HG02588 (cell line): ENCODE measurements at regions not wholly inside any gene's neighbourhood (a gene's known extent, or its start where the extent isn't known, plus 50 kb on each side); places are given as distances from the start of the nearest gene placed in this dataset.

Source experiments
- ATAC-seq: cut with Tn5 transposase; IDR thresholded peaks from one replicate; pipeline ENCODE4 v1.9.1; 2021; ENCODE audit warnings: mild to moderate bottlenecking, moderate library complexity; ENCODE audit not compliant: unreplicated experiment

DNA sequence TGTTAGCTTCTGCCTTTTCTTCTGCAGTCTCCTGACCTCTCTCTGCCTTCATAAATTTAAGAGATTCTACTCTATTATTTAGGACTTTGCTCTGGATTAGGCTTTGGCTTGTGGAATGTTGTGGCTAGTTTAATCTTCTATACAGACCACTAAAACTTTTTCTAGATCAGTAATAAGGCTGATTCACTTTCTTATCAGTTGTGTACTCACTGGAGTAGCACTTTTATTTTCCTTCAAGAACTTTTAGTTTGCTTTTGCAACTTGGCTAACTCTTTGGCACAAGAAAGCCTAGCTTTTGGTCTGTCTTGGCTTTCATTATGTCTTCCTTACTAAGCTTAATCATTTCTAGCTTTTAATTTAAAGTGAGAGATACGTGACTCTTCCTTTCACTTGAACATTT lies 265.5 kb upstream of the TBC1D5 start:
- ATAC-seq = no peak

GRCh38 chr3:17995769-17996168 lies 253.3 kb upstream of the TBC1D5 start:
- no peak for ATAC-seq

DNA sequence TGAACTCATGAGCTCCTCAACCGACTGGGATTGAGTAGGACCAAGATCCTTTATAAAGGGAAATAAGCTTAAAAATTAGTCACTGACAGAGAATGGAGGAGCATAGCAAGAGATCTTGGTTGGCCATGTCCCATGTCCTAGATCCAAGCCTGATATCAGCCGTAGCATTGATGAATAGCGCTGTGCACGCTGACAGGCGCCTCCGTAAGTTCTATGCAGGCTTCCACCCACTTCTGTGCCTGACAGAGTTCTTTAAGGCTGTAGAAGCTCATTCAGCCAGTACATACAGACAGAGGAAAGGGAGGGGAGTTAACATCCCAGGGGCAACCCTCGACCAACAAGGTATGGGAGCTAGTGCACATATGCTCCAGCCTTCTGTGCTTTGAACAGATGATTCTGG lies 251.7 kb upstream of the TBC1D5 start:
- ATAC-seq = no peak

DNA sequence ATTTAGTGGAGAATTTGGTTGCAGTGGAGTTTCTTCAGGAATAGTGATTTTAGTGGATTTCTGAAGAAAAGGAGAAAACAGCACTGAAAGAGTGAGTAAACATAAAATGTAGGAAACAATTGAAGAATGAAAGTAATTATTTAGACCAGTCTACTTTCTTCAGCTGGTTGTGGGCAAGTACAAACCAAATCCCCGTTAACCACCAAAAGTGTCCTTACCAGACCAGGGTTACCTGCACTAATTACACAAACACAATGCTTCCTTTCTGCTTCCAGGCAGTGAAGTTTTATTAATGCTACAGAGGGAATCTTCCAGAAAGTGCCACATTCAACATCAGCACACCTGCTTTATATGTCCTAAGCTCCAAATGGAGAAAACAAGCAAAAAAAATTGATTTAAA lies 248.0 kb upstream of the TBC1D5 start:
- ATAC-seq = no peak

DNA sequence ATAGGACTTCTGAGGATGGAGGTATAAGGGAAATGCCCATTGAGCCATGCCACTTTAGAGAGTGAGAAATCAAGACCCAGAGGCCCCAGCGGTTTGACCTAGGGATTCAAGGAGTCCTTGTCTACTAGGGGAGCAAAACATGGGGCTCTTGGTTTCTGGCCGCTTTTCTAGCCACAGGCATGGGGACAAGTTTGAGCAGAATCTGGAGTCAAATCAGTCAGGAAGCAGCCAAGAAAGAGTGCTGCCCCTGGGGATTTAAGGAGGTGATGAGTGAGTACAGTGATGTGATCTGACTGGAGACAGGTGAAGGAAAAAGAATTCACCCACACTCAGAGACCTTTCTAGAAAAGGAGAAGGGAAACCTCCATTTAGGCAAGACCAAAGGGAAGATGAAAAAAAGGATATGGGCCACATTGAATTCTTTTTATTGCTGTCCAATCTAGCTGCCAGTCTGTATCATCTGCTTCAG lies 244.0 kb upstream of the TBC1D5 start:
- no peak for ATAC-seq

DNA sequence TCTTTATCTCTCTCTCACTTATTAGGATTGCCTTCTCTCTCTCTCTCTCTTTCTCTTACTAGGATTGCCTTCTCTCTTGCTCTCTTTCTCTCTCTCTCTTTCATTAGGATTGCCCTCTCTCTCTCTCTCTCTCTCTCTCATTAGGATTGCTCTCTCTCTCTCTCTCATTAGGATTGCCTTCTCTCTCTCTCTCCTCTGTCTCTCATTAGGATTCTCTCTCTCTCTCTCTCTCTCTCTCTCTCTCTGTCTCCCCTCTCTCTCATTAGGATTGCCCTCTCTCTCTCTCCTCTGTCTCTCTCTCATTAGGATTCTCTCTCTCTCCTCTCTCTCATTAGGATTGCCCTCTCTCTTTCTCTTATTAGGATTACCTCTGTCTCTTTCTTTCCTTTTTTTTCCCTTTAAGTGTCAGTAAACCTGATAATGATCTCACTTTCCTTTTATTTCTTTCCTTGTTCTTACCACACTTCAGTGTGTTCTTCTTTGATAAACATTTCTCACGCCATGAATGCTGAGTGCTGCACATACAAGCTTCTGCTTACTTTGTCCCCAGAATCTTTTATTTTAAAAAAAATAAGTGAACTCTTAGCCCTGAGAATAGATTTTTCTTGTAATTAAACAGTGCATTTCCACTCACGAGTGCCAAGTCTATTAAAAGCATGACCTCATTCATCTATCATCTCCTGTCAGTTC lies 243.4 kb upstream of the TBC1D5 start:
- no peak for ATAC-seq

DNA sequence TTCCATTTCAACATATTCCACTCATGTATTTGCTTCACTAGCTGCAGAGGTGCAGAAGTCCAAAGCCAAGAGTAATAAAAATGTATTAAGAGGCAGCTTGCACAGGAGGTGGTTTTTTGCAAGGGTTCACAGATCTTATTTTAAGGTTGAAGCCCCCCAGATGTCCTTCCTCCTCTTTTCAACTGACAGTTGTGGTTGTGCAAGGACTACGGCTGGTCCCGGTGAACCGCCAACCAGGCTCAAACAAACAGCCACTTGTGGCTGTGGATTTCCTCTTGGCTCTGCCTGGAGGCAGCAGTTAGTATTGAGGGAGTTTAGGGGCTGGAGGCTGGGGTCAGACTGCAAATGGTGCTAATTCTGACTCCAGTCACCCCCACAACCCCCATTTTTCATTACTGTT lies 240.7 kb upstream of the TBC1D5 start:
- ATAC-seq = no peak

DNA sequence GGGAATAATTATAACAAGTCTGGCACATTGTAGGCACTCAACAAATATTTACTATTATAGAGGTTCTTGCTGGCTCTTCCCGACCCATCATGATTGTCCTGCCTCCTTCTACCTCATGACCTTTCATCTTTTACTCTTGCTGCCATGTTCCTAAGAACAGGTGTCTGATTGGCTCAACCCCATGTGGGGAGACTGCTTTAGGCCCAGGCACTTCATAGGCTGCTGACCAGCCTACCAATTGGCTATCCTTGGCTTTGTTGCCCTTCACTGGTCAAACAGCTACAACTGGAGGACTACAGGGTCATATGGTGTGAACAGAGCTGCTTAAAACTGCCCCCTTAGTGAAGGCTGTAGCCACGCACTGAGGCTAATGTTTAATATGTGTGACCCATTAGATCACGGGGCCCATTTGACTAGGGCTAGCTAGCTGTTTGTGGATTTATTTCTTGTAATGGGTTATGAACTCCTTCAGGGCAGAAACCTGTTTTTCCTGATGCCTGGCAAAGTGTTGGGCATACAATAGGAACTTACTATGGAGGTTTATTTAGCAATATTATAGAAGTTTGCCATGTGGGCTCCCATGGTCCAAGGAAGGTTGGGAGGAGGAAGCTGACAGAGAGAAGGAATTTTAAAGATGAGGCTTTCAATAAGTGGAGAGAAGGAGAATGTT lies 239.9 kb upstream of the TBC1D5 start:
- no peak for ATAC-seq

DNA sequence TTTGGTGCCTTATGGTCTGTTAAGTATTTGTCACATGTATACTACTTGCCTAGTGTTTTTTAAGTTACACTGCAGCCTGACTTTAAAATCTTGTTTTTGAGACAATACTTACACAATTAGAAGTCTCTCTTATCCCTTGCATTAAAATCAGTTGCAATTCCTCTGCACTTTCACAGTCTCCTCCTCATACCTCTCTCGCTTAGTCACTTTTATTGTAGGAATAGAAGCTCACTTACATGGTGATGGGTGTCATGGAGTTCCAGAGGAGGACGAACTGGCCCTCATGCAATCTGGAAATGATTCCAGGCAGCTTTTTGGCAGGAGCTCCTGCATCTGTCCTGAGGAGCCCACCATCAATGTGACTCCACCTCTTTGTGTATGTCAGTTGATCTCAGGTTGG lies 238.4 kb upstream of the TBC1D5 start:
- ATAC-seq = no peak

DNA sequence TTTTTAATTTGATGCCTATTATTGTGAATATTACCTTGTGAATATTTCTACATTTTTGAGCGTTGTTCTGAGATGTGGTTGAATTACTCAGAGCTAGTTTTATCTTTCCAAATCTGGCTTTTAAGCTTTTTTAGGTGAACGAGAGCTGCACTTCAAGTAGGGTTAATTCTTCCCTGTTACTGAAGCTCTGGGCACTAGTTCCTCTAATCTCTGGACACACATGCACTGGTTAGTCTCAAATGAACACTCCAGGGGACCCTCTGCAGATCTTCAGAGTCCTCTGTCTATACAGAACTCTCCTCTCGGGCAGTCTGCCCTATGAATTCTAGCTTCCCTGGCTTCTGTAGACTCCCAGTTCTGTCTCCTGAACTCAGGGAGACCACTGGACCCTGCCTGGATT lies 237.5 kb upstream of the TBC1D5 start:
- no peak for ATAC-seq

DNA sequence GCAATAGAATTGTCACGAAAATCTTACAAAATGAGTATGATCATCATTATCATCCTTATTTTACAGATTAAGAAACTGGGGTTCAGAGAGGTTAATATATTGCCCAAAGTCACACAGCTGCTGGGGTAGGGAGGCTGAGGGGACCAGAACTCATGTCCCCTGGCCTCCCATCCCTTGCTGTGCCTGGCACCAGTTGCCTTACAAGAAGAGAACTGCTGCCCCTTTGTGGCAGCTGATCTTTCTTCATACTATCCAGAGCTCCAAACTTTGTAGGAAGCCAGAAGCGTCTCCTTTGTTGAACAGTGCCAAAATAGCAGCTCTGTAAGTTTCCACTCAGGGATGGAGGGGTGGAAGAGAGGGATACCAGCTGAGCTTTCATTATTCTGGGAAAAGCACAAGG lies 236.8 kb upstream of the TBC1D5 start:
- ATAC-seq = no peak

DNA sequence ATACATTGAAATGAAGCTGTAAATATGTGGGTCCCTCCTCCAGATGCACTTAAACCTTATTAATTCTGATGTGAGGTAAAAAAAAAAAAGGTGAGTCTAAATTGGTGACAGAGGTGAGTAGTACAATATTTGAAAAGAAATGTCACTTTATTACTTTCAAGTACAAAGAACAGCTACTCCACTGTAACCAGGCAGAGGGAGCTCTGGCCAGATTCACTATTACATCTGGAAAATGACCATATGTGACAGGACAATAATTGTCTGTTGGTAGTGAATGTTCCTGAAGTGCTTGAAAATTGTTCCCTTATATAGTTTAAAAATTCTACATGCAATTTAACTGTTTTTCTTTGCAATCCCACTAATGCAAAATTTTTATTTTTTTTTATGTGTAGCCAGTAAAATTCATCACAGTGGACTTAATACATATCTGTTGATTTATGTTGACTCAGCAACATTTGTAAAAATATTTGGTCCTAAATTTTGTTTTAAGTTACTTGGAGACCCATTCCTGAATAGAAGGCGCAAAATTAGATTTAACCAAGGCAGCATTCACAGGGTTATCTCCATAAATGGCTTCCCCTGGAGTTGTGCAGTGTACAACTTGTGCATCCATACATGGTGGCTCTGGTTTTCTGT lies 231.9 kb upstream of the TBC1D5 start:
- ATAC-seq = no peak

DNA sequence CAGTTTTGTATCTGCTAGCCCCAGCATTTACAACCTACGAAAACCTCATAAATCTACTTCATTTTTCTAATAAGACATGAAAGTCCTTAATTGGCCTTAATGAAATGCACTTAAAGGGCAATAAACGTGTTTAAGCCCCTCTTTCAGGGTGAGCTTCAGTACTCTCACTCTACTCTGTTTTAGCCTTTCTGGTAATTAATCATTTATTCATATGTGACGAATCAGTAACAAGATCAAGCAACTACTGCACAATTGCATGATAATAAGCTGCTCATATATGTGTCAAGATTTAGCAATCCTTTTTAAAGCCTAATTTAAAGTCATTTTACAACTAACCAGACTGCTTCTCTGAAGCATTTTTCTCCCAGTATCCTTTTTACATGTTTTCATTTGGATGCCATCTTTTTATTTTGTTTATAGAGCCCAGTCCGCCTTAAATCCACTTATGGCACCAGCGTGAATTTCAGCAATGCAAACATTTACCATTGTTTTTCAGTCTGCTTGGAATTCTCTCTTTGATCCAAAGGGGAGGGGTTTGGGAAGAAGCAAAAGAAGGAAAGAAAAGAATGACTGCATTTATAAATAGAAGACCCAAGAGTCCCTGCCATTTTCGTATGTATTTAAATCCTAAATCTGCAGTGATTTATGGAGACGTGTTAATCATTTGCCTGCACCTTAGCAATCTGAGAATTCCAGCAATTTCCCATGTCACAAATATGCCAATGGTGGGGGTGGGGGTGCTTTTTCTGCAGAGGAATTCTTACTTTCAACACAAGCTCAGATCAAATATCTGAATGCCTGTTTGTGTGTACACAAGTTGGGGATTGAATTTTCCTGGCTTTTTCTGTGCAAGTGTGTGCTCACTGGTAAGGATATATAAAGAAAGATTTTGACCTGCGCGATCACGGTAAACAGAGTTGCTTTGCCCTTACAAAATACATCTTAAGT lies 230.8 kb upstream of the TBC1D5 start:
- no peak for ATAC-seq

- ATAC-seq = no peak
Measured at GRCh38 chr3:17972476-17972875, 230.0 kb upstream of the TBC1D5 start.

GRCh38 chr3:17972030-17972429 lies 229.6 kb upstream of the TBC1D5 start:
- no peak for ATAC-seq

DNA sequence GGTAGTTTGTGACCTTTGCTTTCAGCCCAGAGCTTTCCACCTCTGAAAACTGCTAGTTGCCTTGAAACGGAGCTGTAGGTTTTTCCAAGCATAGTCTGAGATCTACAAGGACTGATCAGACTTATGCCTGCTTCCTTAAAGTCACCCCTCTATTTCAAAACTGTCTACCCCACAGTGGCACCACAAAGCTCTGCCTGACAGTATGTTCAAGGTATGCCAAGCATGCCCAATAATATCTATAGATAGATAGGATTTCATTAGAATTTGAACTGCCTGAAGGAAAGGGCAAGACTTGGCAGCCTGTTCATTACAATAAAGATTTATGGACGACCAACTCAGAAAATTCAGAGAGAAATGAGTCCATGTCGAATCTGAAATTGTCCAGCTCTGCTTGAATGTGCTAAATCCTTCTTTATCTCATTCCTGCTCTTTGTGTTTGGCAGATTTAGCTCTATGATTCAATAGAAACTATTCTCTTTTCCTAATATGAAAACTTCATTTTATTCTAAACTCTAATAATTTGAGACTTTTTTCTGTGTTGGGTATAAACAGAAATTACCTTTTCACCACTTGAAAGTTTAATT lies 227.6 kb upstream of the TBC1D5 start:
- ATAC-seq = no peak

- ATAC-seq = no peak
Measured at GRCh38 chr3:17969244-17969643, 226.8 kb upstream of the TBC1D5 start.

- no peak for ATAC-seq
Measured at GRCh38 chr3:17967953-17968607, 225.6 kb upstream of the TBC1D5 start.

- ATAC-seq = no peak
Measured at GRCh38 chr3:17967111-17967510, 224.7 kb upstream of the TBC1D5 start.

GRCh38 chr3:17965331-17965730 lies 222.9 kb upstream of the TBC1D5 start:
- no peak for ATAC-seq
